ENCODE measurements at regions not wholly inside any gene's neighbourhood (a gene's known extent, or its start where the extent isn't known, plus 50 kb on each side); places are given as distances from the start of the nearest gene placed in this dataset.

DNA sequence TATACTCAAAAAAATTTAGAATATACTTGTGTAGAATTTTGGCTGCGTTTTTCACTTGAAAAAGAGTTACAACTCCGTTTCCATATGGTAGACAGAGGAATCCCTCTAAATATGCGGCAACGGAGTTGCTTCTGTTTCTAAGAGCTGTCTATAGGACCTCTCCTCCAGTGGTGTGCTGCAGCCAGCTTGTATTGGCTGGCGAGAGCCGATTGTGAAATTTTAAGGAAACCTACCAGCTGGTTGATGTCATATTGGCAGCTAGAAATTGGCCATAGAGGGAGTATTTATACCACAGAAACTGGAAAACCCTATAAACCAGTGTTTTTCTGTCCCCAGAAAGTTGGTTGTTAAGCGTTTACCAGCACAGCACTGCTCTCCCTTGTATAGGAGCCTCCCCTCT is 655.8 kb upstream of the EEF2KMT start:
- TF ChIP-seq, protein P1, sequence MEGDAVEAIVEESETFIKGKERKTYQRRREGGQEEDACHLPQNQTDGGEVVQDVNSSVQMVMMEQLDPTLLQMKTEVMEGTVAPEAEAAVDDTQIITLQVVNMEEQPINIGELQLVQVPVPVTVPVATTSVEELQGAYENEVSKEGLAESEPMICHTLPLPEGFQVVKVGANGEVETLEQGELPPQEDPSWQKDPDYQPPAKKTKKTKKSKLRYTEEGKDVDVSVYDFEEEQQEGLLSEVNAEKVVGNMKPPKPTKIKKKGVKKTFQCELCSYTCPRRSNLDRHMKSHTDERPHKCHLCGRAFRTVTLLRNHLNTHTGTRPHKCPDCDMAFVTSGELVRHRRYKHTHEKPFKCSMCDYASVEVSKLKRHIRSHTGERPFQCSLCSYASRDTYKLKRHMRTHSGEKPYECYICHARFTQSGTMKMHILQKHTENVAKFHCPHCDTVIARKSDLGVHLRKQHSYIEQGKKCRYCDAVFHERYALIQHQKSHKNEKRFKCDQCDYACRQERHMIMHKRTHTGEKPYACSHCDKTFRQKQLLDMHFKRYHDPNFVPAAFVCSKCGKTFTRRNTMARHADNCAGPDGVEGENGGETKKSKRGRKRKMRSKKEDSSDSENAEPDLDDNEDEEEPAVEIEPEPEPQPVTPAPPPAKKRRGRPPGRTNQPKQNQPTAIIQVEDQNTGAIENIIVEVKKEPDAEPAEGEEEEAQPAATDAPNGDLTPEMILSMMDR (IDR thresholded peaks at IDR 0.05 in 8 of 11, conservative IDR thresholded peaks at IDR 0.05 in 3 of 11): no peak
- TF ChIP-seq POLR2AphosphoS5 (IDR thresholded peaks at IDR 0.05): no peak
- no peak for TF ChIP-seq POLR2A (IDR thresholded peaks at IDR 0.05)
